ENCODE measurements at regions not wholly inside any gene's neighbourhood (a gene's known extent, or its start where the extent isn't known, plus 50 kb on each side); places are given as distances from the start of the nearest gene placed in this dataset.

- DNase-seq: no peak
Measured at GRCh38 chr4:117447925-117448324, 362.5 kb upstream of the TRAM1L1 start.

DNA sequence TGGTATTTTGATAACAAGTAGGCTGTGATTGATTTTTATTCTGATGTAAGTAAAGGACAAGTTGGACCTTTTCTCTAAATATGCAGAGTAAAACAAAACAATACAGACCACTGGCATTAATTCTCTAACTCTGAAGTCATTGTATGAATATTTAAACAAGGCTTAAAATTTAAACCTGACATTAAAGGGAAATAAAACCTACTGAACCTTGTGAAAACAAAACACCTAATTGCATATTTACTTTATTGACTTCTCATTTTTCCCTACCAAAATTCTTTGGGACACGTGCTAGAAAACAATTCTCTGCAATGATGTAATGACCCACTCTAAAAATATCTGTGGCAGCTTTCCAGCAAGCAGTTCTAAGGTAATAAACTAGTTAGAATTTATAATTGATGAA is 369.7 kb upstream of the TRAM1L1 start:
- no peak for DNase-seq

DNA sequence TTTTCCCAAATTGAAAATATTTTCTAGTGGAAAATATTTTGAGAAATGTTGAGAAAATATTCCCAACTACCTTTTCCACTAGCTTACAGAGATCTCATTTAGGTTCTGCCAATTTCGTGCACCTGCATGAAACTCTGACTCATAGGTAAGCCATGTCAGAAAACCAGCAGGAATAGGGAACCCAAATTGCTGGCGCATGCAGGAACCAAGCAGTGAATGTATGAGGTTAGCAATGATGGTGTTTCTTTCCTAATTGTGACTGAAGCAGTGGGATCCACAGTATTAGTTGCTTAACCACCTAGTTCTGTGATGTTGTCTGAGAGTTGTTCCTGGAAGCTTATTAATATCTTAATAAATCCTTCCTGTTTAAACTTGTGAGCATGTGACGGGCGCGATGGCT is 381.0 kb upstream of the TRAM1L1 start:
- no peak for DNase-seq

DNA sequence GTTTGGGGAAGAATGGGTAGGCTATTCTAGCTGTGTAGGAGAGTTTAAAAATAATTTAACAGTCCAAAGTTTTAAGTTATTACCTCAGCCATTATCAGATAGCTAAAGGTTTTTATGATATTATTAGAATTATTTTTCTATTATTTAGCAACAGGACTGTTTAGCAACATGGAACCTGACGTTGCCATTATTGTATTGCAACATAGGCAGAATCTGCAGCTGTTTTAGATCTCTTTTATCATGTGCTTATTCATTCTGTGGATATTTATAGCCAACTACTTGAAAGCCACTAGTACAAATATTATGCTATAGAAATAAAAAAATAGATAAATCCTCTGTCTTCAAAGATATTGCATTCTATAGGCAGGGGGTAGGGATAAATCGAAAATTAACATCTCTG is 382.0 kb upstream of the TRAM1L1 start:
- DNase-seq: no peak

- DNase-seq: no peak
Measured at GRCh38 chr4:117474987-117475386, 389.6 kb upstream of the TRAM1L1 start.

GRCh38 chr4:117477925-117478324 is 392.5 kb upstream of the TRAM1L1 start:
- no peak for DNase-seq

DNA sequence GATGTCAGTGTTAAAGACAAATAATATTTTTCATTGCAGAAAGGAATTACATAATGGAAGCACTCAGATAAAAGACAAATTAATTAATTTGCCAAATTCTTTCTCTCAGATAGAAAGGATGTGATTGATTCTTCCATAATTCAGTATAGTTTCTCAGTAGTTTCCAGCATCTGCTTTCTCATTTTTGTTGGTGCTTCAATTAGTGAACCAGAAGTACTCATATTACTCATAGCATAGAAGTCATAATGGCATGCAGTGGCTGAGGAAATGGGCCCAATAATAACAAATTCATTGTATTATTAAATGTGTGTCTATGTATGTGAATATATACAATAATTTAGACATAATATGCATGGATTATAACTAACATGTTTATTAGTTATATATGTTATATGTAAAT is 393.3 kb upstream of the TRAM1L1 start:
- no peak for DNase-seq

- no peak for DNase-seq
Measured at GRCh38 chr4:117479673-117480072, 394.3 kb upstream of the TRAM1L1 start.

- no peak for DNase-seq
Measured at GRCh38 chr4:117481742-117482141, 396.4 kb upstream of the TRAM1L1 start.

- no peak for DNase-seq
Measured at GRCh38 chr4:117488692-117489091, 403.3 kb upstream of the TRAM1L1 start.

- no peak for DNase-seq
Measured at GRCh38 chr4:117489107-117489506, 403.7 kb upstream of the TRAM1L1 start.

- DNase-seq: no peak
Measured at GRCh38 chr4:117491516-117491915, 406.1 kb upstream of the TRAM1L1 start.

GRCh38 chr4:117495802-117496201 is 410.4 kb upstream of the TRAM1L1 start:
- no peak for DNase-seq

DNA sequence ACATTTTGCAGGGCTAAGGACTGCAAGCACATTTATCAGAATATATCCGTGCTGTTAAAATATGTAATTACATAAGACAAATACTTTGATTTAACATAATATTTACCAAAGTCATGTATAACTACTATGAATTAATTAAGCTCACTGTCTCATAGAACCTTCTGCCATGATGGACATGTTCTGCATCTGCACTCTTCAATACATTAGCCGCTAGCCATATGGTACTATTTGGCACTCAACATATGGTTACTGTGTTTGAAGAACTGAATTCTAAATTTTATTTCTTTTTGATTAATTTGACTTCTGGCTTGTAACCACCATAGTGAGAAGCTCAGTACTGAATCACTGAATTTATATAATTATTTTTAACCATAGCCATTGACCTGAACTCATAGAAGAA is 427.0 kb upstream of the TRAM1L1 start:
- DNase-seq: no peak

- no peak for DNase-seq
Measured at GRCh38 chr4:117514391-117515175, 429.2 kb upstream of the TRAM1L1 start.

DNA sequence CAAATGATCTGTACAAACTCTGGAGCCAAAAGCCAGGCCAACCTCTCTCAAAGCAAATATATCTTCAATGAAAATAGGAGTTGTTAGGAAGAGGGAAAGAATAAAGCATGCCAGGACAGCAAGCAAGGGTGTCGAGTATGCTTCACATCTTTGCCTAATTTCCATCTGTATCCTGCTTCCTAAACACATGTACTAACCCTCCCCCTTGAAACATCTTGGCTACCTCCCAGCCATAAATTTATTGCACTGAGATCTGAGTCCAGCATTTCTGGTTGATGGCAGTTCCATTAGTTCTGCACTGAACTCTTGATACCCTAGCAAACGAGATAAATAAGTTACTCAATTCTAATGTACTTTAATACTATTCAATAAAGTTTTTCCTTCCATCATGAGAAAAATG is 430.5 kb upstream of the TRAM1L1 start:
- DNase-seq: no peak

- no peak for DNase-seq
Measured at GRCh38 chr4:117527601-117528000, 442.2 kb upstream of the TRAM1L1 start.

DNA sequence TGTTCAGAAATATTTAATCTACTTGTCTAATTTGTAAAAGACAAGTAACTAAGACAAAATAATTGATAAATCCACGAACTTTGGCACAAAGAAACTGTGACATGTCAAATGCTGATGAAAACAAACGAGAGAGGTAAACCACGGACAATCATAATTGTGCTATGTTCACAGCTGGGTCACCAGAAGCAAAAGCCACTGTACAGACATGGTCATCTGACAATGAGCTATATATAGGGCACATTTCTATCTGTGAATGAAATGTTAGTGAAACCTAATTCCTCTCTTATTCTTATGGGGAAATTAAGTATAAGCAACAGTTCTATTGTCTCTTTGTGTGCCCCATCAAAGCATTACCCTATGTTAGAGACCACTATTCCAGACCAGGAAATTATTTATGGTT is 444.0 kb upstream of the TRAM1L1 start:
- DNase-seq: no peak

DNA sequence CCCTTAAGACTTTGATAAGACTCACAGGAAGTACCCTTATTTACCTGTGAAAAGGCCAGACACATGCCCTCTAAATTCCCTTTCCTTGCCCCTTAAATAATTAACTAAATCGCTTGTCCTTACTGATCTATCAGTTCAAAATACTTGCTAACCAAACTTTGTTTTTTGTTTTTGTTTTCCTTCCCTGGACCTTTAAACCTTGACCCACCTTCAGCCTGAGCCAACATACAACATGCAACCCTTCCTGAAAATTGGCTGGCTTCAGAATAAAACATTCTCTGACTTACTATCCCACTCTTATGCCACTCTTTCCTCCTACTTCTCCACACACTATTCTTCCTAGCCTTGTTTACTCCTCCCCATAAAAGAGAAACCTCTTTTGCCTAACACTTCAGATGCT is 448.1 kb upstream of the TRAM1L1 start:
- no peak for DNase-seq

DNA sequence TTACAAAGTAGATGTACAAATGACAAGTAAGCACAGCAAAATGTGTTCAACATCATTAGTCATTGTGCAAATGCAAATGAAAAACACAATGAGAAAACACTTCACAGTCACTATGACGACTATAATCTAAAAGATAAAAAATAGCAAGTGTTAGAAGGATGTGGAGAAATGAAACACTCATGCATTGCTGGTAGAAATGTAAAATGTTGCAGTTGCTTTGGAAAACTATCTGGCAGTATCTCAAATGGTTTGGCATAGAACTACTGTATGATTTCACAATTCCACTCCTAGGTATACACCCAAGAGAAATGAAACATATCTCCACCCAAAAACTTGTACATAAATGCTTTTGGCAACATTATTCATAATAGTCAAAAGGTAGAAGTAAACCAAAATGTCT is 459.7 kb upstream of the TRAM1L1 start:
- DNase-seq: no peak

GRCh38 chr4:117549524-117549923 is 464.1 kb upstream of the TRAM1L1 start:
- no peak for DNase-seq

GRCh38 chr4:117550085-117550484 is 464.7 kb upstream of the TRAM1L1 start:
- no peak for DNase-seq

DNA sequence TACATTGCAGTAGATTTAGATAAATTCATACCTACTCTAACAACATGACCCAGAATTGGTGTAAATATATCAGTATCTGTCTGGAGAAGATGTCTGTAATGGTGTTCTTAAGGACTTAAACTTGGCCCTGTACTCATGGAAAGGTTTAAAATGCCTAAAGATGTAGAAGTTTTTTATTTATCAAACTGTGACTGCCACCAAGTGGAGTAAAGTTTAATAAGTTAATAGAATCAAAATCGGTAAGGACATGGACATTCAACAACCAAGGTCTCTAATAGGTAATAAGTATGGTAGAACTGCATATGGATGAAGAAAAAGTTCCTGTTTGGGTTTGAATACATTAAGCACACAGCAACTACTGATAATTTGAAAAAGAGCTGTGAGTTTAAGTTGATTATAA is 474.0 kb upstream of the NDST3 start:
- peak in 1 of 2 experiments; percentile 15 for DNase-seq

- no peak for DNase-seq
Measured at GRCh38 chr4:117574085-117574484, 460.2 kb upstream of the NDST3 start.

- no peak for DNase-seq
Measured at GRCh38 chr4:117575850-117576249, 458.4 kb upstream of the NDST3 start.

All from AML-193 (cell line).